ENCODE measurements at regions not wholly inside any gene's neighbourhood (a gene's known extent, or its start where the extent isn't known, plus 50 kb on each side); places are given as distances from the start of the nearest gene placed in this dataset.

DNA sequence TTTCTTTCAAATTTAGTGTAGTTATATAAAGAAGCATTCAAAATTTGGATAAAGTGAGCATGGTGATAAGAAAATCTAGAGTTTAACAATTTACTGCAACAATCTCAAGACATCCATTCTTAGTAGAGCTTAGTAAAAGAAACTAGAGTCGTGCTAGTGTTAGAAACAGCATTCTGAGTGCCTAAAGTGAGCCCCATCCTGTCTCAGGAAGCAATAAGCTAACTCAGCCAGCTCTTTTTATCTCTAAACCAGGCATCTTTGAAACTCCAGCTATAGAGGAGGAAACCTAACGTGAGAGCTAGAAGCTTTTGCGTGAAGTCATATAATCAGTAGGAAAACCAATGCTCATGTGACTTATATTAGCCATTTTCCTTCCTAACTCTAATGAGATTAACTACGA, 1187.1 kb upstream of the EPHA6 start:
- no peak for DNase-seq (ENCODE audit: low spot score)
- TF ChIP-seq, protein P1, sequence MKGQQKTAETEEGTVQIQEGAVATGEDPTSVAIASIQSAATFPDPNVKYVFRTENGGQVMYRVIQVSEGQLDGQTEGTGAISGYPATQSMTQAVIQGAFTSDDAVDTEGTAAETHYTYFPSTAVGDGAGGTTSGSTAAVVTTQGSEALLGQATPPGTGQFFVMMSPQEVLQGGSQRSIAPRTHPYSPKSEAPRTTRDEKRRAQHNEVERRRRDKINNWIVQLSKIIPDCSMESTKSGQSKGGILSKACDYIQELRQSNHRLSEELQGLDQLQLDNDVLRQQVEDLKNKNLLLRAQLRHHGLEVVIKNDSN (CRISPR knock-in tag; IDR thresholded peaks at IDR 0.05), result no peak
- TF ChIP-seq CREM (CRISPR knock-in tag; IDR thresholded peaks at IDR 0.05), result no peak
- TF ChIP-seq, protein P2, sequence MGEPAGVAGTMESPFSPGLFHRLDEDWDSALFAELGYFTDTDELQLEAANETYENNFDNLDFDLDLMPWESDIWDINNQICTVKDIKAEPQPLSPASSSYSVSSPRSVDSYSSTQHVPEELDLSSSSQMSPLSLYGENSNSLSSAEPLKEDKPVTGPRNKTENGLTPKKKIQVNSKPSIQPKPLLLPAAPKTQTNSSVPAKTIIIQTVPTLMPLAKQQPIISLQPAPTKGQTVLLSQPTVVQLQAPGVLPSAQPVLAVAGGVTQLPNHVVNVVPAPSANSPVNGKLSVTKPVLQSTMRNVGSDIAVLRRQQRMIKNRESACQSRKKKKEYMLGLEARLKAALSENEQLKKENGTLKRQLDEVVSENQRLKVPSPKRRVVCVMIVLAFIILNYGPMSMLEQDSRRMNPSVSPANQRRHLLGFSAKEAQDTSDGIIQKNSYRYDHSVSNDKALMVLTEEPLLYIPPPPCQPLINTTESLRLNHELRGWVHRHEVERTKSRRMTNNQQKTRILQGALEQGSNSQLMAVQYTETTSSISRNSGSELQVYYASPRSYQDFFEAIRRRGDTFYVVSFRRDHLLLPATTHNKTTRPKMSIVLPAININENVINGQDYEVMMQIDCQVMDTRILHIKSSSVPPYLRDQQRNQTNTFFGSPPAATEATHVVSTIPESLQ (CRISPR knock-in tag; IDR thresholded peaks at IDR 0.05), result no peak
- no peak for TF ChIP-seq FOXP4 (CRISPR knock-in tag; IDR thresholded peaks at IDR 0.05)

DNA sequence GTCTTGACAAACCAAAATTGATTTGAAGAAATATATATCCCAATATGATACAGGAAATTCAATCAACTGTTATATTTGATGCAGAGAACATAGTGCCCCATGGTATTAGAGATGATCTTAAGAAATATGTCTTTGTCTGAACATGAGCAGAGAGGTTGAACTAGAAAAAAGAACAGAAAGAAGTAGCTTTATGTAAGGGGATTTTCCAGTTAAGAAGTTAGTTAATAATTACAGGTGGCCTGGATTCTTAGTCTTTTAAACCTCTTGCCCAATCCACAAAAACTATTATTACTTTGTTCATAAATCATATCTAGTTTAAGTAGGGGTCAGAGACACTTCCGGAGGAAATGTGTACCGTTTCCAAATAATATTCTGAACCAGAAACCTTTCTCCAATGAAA, 1186.7 kb upstream of the EPHA6 start:
- no peaks in the 10 kb centered on the region for H3K9me3 Mint-ChIP-seq
- no peak overlapping the region for H3K27ac Mint-ChIP-seq
- DNase-seq (ENCODE audit: low spot score) (no peak), ATAC-seq (no peak)
- no peaks in the 10 kb centered on the region for H3K27me3 Mint-ChIP-seq (ENCODE audit: low read depth)
- no peaks in the 10 kb centered on the region for H3K36me3 Mint-ChIP-seq
- H3K4me3 Mint-ChIP-seq, result no peak overlapping the region
- H3K4me1 Mint-ChIP-seq, result peaks cover 39% of the 10 kb centered on the region
- ChIA-PET POLR2A (no interaction called here), CTCF (interaction anchor here (1.3 kb wide), 1 partner anchor 765 kb away, joined by 3 read pairs; no protein-coding TSS in a partner anchor)
- TF ChIP-seq NR1H2 (CRISPR knock-in tag; IDR thresholded peaks at IDR 0.05) (no peak), ETV6 (CRISPR knock-in tag; IDR thresholded peaks at IDR 0.05) (no peak), ZNF121 (CRISPR knock-in tag; IDR thresholded peaks at IDR 0.05) (no peak), NFATC4 (CRISPR knock-in tag; IDR thresholded peaks at IDR 0.05) (no peak), JUN (CRISPR knock-in tag; IDR thresholded peaks at IDR 0.05) (no peak), CREB1 (CRISPR knock-in tag; IDR thresholded peaks at IDR 0.05) (no peak), NFE2L1 (CRISPR knock-in tag; IDR thresholded peaks at IDR 0.05) (no peak), SP1 (CRISPR knock-in tag; conservative IDR thresholded peaks at IDR 0.05) (no peak)
- TF ChIP-seq, protein P3, sequence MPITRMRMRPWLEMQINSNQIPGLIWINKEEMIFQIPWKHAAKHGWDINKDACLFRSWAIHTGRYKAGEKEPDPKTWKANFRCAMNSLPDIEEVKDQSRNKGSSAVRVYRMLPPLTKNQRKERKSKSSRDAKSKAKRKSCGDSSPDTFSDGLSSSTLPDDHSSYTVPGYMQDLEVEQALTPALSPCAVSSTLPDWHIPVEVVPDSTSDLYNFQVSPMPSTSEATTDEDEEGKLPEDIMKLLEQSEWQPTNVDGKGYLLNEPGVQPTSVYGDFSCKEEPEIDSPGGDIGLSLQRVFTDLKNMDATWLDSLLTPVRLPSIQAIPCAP (CRISPR knock-in tag; IDR thresholded peaks at IDR 0.05), result no peak
- TF ChIP-seq, protein P4, sequence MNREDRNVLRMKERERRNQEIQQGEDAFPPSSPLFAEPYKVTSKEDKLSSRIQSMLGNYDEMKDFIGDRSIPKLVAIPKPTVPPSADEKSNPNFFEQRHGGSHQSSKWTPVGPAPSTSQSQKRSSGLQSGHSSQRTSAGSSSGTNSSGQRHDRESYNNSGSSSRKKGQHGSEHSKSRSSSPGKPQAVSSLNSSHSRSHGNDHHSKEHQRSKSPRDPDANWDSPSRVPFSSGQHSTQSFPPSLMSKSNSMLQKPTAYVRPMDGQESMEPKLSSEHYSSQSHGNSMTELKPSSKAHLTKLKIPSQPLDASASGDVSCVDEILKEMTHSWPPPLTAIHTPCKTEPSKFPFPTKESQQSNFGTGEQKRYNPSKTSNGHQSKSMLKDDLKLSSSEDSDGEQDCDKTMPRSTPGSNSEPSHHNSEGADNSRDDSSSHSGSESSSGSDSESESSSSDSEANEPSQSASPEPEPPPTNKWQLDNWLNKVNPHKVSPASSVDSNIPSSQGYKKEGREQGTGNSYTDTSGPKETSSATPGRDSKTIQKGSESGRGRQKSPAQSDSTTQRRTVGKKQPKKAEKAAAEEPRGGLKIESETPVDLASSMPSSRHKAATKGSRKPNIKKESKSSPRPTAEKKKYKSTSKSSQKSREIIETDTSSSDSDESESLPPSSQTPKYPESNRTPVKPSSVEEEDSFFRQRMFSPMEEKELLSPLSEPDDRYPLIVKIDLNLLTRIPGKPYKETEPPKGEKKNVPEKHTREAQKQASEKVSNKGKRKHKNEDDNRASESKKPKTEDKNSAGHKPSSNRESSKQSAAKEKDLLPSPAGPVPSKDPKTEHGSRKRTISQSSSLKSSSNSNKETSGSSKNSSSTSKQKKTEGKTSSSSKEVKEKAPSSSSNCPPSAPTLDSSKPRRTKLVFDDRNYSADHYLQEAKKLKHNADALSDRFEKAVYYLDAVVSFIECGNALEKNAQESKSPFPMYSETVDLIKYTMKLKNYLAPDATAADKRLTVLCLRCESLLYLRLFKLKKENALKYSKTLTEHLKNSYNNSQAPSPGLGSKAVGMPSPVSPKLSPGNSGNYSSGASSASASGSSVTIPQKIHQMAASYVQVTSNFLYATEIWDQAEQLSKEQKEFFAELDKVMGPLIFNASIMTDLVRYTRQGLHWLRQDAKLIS (CRISPR knock-in tag; IDR thresholded peaks at IDR 0.05; ENCODE audit: borderline replicate concordance), result no peak
- TF ChIP-seq, protein P5, sequence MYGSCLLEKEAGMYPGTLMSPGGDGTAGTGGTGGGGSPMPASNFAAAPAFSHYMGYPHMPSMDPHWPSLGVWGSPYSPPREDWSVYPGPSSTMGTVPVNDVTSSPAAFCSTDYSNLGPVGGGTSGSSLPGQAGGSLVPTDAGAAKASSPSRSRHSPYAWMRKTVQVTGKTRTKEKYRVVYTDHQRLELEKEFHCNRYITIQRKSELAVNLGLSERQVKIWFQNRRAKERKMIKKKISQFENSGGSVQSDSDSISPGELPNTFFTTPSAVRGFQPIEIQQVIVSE (CRISPR knock-in tag; IDR thresholded peaks at IDR 0.05; ENCODE audit: borderline replicate concordance), result no peak
- TF ChIP-seq, protein P6, sequence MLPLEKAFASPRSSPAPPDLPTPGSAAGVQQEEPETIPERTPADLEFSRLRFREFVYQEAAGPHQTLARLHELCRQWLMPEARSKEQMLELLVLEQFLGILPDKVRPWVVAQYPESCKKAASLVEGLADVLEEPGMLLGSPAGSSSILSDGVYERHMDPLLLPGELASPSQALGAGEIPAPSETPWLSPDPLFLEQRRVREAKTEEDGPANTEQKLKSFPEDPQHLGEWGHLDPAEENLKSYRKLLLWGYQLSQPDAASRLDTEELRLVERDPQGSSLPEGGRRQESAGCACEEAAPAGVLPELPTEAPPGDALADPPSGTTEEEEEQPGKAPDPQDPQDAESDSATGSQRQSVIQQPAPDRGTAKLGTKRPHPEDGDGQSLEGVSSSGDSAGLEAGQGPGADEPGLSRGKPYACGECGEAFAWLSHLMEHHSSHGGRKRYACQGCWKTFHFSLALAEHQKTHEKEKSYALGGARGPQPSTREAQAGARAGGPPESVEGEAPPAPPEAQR (CRISPR knock-in tag; IDR thresholded peaks at IDR 0.05), result no peak

More for the DNA sequence above, 1187.1 kb upstream of the EPHA6 start:
- Mint-ChIP-seq H3K4me3 (no peak overlapping the region), H3K36me3 (no peaks in the 10 kb centered on the region), H3K9me3 (no peaks in the 10 kb centered on the region), H3K27ac (no peak overlapping the region), H3K4me1 (peaks cover 39% of the 10 kb centered on the region), H3K27me3 (ENCODE audit: low read depth) (no peaks in the 10 kb centered on the region)
- POLR2A ChIA-PET, result no interaction called here
- CTCF ChIA-PET, result interaction anchor here (1.3 kb wide), 1 partner anchor 765 kb away, joined by 3 read pairs; no protein-coding TSS in a partner anchor
- ATAC-seq, result no peak

All from WTC11 (cell line).